ENCODE measurements at regions not wholly inside any gene's neighbourhood (a gene's known extent, or its start where the extent isn't known, plus 50 kb on each side); places are given as distances from the start of the nearest gene placed in this dataset.
A peak's percentile ranks its signal among the peaks of the same experiment; 100 is the strongest.

GRCh38 chr2:47230418-47230817 is 54.1 kb upstream of the CALM2 start:
- Mint-ChIP-seq H3K27ac (ENCODE audit: unreplicated experiment) (no peak overlapping the region), H3K9me3 (ENCODE audit: unreplicated experiment) (no peaks in the 10 kb centered on the region), H3K36me3 (ENCODE audit: low read depth, unreplicated experiment) (no peaks in the 10 kb centered on the region), H3K27me3 (ENCODE audit: low read depth, unreplicated experiment) (peaks cover 5% of the 10 kb centered on the region), H3K4me1 (ENCODE audit: low read depth, unreplicated experiment) (peaks cover 31% of the 10 kb centered on the region), H3K4me3 (ENCODE audit: unreplicated experiment) (no peak overlapping the region)
- H4K20me1 ChIP-seq (ENCODE audit: insufficient read depth, low read length): no peaks in the 10 kb centered on the region
- H2AFZ ChIP-seq (ENCODE audit: low read depth, low read length): no peak overlapping the region
- TF ChIP-seq CTCF (IDR thresholded peaks at IDR 0.05; ENCODE audit: insufficient read depth, low read depth, low read length) (no peak), EZH2 (IDR thresholded peaks at IDR 0.05; ENCODE audit: insufficient read depth, low read length) (no peak)
- no peaks in the 10 kb centered on the region for H3K36me3 ChIP-seq (ENCODE audit: insufficient read depth, low read length)
- DNase-seq (ENCODE audit: low read depth) (peak; percentile 67), FAIRE-seq (no peak)
- no peak overlapping the region for H3K9ac ChIP-seq (ENCODE audit: low read length)
- H3K4me3 ChIP-seq (ENCODE audit: insufficient read depth, low read depth, low read length): no peak overlapping the region
- no peaks in the 10 kb centered on the region for H3K79me2 ChIP-seq (ENCODE audit: insufficient read depth, low read length)
- no peaks in the 10 kb centered on the region for H3K27me3 ChIP-seq (ENCODE audit: insufficient read depth, low read length)
- H3K4me2 ChIP-seq (ENCODE audit: low read length): no peak overlapping the region
- no peak overlapping the region for H3K27ac ChIP-seq (ENCODE audit: low read depth, low read length)
- no peaks in the 10 kb centered on the region for H3K9me3 ChIP-seq (ENCODE audit: insufficient read depth, low read depth, low read length)
- H3K4me1 ChIP-seq (ENCODE audit: insufficient read depth, low read length): peaks cover 10% of the 10 kb centered on the region

- H3K27me3 ChIP-seq (ENCODE audit: insufficient read depth, low read length): no peaks in the 10 kb centered on the region
- H2AFZ ChIP-seq (ENCODE audit: low read depth, low read length): no peak overlapping the region
- TF ChIP-seq EZH2 (IDR thresholded peaks at IDR 0.05; ENCODE audit: insufficient read depth, low read length) (no peak), CTCF (IDR thresholded peaks at IDR 0.05; ENCODE audit: insufficient read depth, low read depth, low read length) (no peak)
- no peaks in the 10 kb centered on the region for H3K79me2 ChIP-seq (ENCODE audit: insufficient read depth, low read length)
- no peak for DNase-seq (ENCODE audit: low read depth)
- no peak overlapping the region for H3K4me2 ChIP-seq (ENCODE audit: low read length)
- H3K27ac Mint-ChIP-seq (ENCODE audit: unreplicated experiment): peak overlapping the region; percentile 13
- H3K9me3 Mint-ChIP-seq (ENCODE audit: unreplicated experiment): no peaks in the 10 kb centered on the region
- no peaks in the 10 kb centered on the region for H3K36me3 ChIP-seq (ENCODE audit: insufficient read depth, low read length)
- no peak overlapping the region for H3K4me3 ChIP-seq (ENCODE audit: insufficient read depth, low read depth, low read length)
- no peaks in the 10 kb centered on the region for H3K36me3 Mint-ChIP-seq (ENCODE audit: low read depth, unreplicated experiment)
- peaks cover 23% of the 10 kb centered on the region for H3K4me1 ChIP-seq (ENCODE audit: insufficient read depth, low read length)
- H3K4me3 Mint-ChIP-seq (ENCODE audit: unreplicated experiment): no peak overlapping the region
- peaks cover 50% of the 10 kb centered on the region for H3K4me1 Mint-ChIP-seq (ENCODE audit: low read depth, unreplicated experiment)
- no peaks in the 10 kb centered on the region for H4K20me1 ChIP-seq (ENCODE audit: insufficient read depth, low read length)
- no peaks in the 10 kb centered on the region for H3K9me3 ChIP-seq (ENCODE audit: insufficient read depth, low read depth, low read length)
- no peak for FAIRE-seq
- H3K27me3 Mint-ChIP-seq (ENCODE audit: low read depth, unreplicated experiment): no peaks in the 10 kb centered on the region
- no peak overlapping the region for H3K27ac ChIP-seq (ENCODE audit: low read depth, low read length)
- H3K9ac ChIP-seq (ENCODE audit: low read length): no peak overlapping the region
These were observed 51.4 kb upstream of the CALM2 start for GRCh38 chr2:47227532-47228279.

GRCh38 chr2:47226923-47227220 is 50.6 kb upstream of the CALM2 start:
- peaks cover 56% of the 10 kb centered on the region for H3K4me1 Mint-ChIP-seq (ENCODE audit: low read depth, unreplicated experiment)
- Histone ChIP-seq H3K4me2 (ENCODE audit: low read length) (no peak overlapping the region), H3K9me3 (ENCODE audit: insufficient read depth, low read depth, low read length) (no peaks in the 10 kb centered on the region), H3K27me3 (ENCODE audit: insufficient read depth, low read length) (no peaks in the 10 kb centered on the region), H3K4me3 (ENCODE audit: insufficient read depth, low read depth, low read length) (no peak overlapping the region), H4K20me1 (ENCODE audit: insufficient read depth, low read length) (no peaks in the 10 kb centered on the region), H3K9ac (ENCODE audit: low read length) (no peak overlapping the region), H3K36me3 (ENCODE audit: insufficient read depth, low read length) (no peaks in the 10 kb centered on the region), H3K27ac (ENCODE audit: low read depth, low read length) (no peak overlapping the region), H3K4me1 (ENCODE audit: insufficient read depth, low read length) (peaks cover 27% of the 10 kb centered on the region), H3K79me2 (ENCODE audit: insufficient read depth, low read length) (no peaks in the 10 kb centered on the region), H2AFZ (ENCODE audit: low read depth, low read length) (no peak overlapping the region)
- H3K27ac Mint-ChIP-seq (ENCODE audit: unreplicated experiment): no peak overlapping the region
- H3K27me3 Mint-ChIP-seq (ENCODE audit: low read depth, unreplicated experiment): no peaks in the 10 kb centered on the region
- H3K36me3 Mint-ChIP-seq (ENCODE audit: low read depth, unreplicated experiment): no peaks in the 10 kb centered on the region
- TF ChIP-seq EZH2 (IDR thresholded peaks at IDR 0.05; ENCODE audit: insufficient read depth, low read length) (no peak), CTCF (IDR thresholded peaks at IDR 0.05; ENCODE audit: insufficient read depth, low read depth, low read length) (no peak)
- H3K4me3 Mint-ChIP-seq (ENCODE audit: unreplicated experiment): no peak overlapping the region
- H3K9me3 Mint-ChIP-seq (ENCODE audit: unreplicated experiment): no peaks in the 10 kb centered on the region
- no peak for DNase-seq (ENCODE audit: low read depth)
- no peak for FAIRE-seq
